ENCODE measurements at regions not wholly inside any gene's neighbourhood (a gene's known extent, or its start where the extent isn't known, plus 50 kb on each side); places are given as distances from the start of the nearest gene placed in this dataset.

GRCh38 chr6:168159506-168159905 is 80.5 kb upstream of the FRMD1 start:
- no peak for FAIRE-seq
- ChIA-PET POLR2A (no interaction called here), CTCF (ENCODE audit: low intra/inter-chr PET ratio) (no interaction called here)
- Histone ChIP-seq H3K79me2 (ENCODE audit: control insufficient read depth, insufficient read depth, low read length) (no peaks in the 10 kb centered on the region), H3K9me1 (ENCODE audit: control insufficient read depth, insufficient read depth, low read length) (no peaks in the 10 kb centered on the region), H3K4me2 (ENCODE audit: insufficient read depth, low read length) (no peak overlapping the region), H3K27ac (ENCODE audit: extremely low read depth, low read depth, low read length) (no peak overlapping the region), H2AFZ (ENCODE audit: low read depth, low read length) (no peak overlapping the region), H4K20me1 (replicated peaks; ENCODE audit: control insufficient read depth, insufficient read depth, low read length) (0 out of 2 replicates have a peak, but pooled peaks cover 6% of the 10 kb centered on the region), H3K27me3 (ENCODE audit: control insufficient read depth in 2 of 2, insufficient read depth in 2 of 2, low read length in 2 of 2) (peaks cover 54 to 80% of the 10 kb centered on the region in 2 experiments), H3K9me3 (replicated peaks; ENCODE audit: control insufficient read depth, insufficient read depth, low read depth, low read length) (no peaks in the 10 kb centered on the region), H3K9ac (ENCODE audit: insufficient read depth in 1 of 2, low read depth in 2 of 2, low read length in 2 of 2) (no peak overlapping the region), H3K4me1 (replicated peaks in 1 of 2; ENCODE audit: control insufficient read depth in 2 of 2, insufficient read depth in 2 of 2, low read length in 2 of 2) (peaks cover 0 to 3% of the 10 kb centered on the region in 2 experiments; a peak in 1 of 5 replicates), H3K4me3 (no peak overlapping the region), H3K36me3 (ENCODE audit: control insufficient read depth, insufficient read depth, low read length) (no peaks in the 10 kb centered on the region)
- no peak for DNase-seq (ENCODE audit: extremely low read depth in 1 of 4, low spot score in 3 of 4)
- intact Hi-C loops (cut with micrococcal nuclease), result no loop called here
- no TSS peak for BruUV-seq (replicated peaks)
- in situ Hi-C loops (cut with MboI), result no loop called here
- WGBS (ENCODE audit: insufficient coverage, low coverage, missing lambda C conversion rate), result under 1% methylated on average over 8 of the region's 8 CpGs
- ATAC-seq, result no peak
- TF ChIP-seq CBX1 (IDR thresholded peaks at IDR 0.05; ENCODE audit: low read depth), result no peak
- no peak for TF ChIP-seq RB1 (IDR thresholded peaks at IDR 0.05; ENCODE audit: low read depth)
- TF ChIP-seq ZBTB2 (IDR thresholded peaks at IDR 0.05), result no peak
- no peak for TF ChIP-seq ZNF586 (CRISPR knock-in tag; conservative IDR thresholded peaks at IDR 0.05)
- TF ChIP-seq, protein P1, sequence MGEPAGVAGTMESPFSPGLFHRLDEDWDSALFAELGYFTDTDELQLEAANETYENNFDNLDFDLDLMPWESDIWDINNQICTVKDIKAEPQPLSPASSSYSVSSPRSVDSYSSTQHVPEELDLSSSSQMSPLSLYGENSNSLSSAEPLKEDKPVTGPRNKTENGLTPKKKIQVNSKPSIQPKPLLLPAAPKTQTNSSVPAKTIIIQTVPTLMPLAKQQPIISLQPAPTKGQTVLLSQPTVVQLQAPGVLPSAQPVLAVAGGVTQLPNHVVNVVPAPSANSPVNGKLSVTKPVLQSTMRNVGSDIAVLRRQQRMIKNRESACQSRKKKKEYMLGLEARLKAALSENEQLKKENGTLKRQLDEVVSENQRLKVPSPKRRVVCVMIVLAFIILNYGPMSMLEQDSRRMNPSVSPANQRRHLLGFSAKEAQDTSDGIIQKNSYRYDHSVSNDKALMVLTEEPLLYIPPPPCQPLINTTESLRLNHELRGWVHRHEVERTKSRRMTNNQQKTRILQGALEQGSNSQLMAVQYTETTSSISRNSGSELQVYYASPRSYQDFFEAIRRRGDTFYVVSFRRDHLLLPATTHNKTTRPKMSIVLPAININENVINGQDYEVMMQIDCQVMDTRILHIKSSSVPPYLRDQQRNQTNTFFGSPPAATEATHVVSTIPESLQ (CRISPR knock-in tag; IDR thresholded peaks at IDR 0.05), result no peak
- no peak for TF ChIP-seq TAF7 (tag; IDR thresholded peaks at IDR 0.05)
- TF ChIP-seq KAT2B (IDR thresholded peaks at IDR 0.05; ENCODE audit: low read depth, low read length), result no peak
- no peak for TF ChIP-seq HDGF (IDR thresholded peaks at IDR 0.05)
- TF ChIP-seq ZNF583 (CRISPR knock-in tag; IDR thresholded peaks at IDR 0.05), result no peak
- TF ChIP-seq PYGO2 (tag; IDR thresholded peaks at IDR 0.05), result no peak
- TF ChIP-seq PHTF2 (CRISPR knock-in tag; IDR thresholded peaks at IDR 0.05), result no peak
- TF ChIP-seq SNRNP70 (optimal IDR thresholded peaks at IDR 0.05; ENCODE audit: low read depth, low read length), result no peak
- no peak for TF ChIP-seq CREBBP (IDR thresholded peaks at IDR 0.05; ENCODE audit: low read depth, low read length)
- no peak for TF ChIP-seq HDAC3 (IDR thresholded peaks at IDR 0.05; ENCODE audit: borderline replicate concordance, partially characterized antibody)
- no peak for TF ChIP-seq SNIP1 (IDR thresholded peaks at IDR 0.05; ENCODE audit: low read depth)
- no peak for TF ChIP-seq KDM1A (IDR thresholded peaks at IDR 0.05)
- TF ChIP-seq, protein P2, sequence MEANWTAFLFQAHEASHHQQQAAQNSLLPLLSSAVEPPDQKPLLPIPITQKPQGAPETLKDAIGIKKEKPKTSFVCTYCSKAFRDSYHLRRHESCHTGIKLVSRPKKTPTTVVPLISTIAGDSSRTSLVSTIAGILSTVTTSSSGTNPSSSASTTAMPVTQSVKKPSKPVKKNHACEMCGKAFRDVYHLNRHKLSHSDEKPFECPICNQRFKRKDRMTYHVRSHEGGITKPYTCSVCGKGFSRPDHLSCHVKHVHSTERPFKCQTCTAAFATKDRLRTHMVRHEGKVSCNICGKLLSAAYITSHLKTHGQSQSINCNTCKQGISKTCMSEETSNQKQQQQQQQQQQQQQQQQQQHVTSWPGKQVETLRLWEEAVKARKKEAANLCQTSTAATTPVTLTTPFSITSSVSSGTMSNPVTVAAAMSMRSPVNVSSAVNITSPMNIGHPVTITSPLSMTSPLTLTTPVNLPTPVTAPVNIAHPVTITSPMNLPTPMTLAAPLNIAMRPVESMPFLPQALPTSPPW (CRISPR knock-in tag; IDR thresholded peaks at IDR 0.05), result no peak
- TF ChIP-seq BACH1 (tag; IDR thresholded peaks at IDR 0.05), result no peak
- TF ChIP-seq, protein P3, sequence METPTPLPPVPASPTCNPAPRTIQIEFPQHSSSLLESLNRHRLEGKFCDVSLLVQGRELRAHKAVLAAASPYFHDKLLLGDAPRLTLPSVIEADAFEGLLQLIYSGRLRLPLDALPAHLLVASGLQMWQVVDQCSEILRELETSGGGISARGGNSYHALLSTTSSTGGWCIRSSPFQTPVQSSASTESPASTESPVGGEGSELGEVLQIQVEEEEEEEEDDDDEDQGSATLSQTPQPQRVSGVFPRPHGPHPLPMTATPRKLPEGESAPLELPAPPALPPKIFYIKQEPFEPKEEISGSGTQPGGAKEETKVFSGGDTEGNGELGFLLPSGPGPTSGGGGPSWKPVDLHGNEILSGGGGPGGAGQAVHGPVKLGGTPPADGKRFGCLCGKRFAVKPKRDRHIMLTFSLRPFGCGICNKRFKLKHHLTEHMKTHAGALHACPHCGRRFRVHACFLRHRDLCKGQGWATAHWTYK (CRISPR knock-in tag; IDR thresholded peaks at IDR 0.05), result no peak
- no peak for TF ChIP-seq CBX2 (IDR thresholded peaks at IDR 0.05; ENCODE audit: insufficient read depth, low read length, poor library complexity, severe bottlenecking)
